Spleen (tissue), 11 donors: ENCODE measurements at regions not wholly inside any gene's neighbourhood (a gene's known extent, or its start where the extent isn't known, plus 50 kb on each side); places are given as distances from the start of the nearest gene placed in this dataset.
"Not testable (repeated sequence)": the region's sequence is repeated elsewhere in the genome, so short reads cannot be mapped to it uniquely, and the experiment has no call there.

Source experiments
- DNase-seq: peaks from one replicate; pipeline ENCODE4 v3.0.0-alpha.2; 2020
- H3K27ac ChIP-seq, 8 donors: fragments of 200-600 bp; sonication (generic) in 7 of 8; 1 replicate in 4 of 8; 2 replicates in 4 of 8; pipeline versions ENCODE4 v1.5.0 to v1.8.0; 2016 to 2021; ENCODE audit warnings: inconsistent platforms in 4 of 8, mild to moderate bottlenecking in 4 of 8, moderate library complexity in 1 of 8
- H3K27me3 ChIP-seq, 7 donors: fragments of 200-600 bp; sonication (generic) in 6 of 7; replicated peaks in 1 of 7; 1 replicate in 4 of 7; 2 replicates in 3 of 7; pipeline versions ENCODE4 v1.5.0 to v1.8.0; 2016 to 2021; ENCODE audit warnings: inconsistent platforms in 3 of 7, mild to moderate bottlenecking in 1 of 7
- H3K36me3 ChIP-seq, 6 donors: fragments of 200-600 bp; sonication (generic) in 5 of 6; 1 replicate in 4 of 6; 2 replicates in 2 of 6; pipeline versions ENCODE4 v1.5.0 to v1.8.0; 2016 to 2021; ENCODE audit warnings: inconsistent platforms in 2 of 6
- H3K4me1 ChIP-seq, 6 donors: fragments of 200-600 bp; sonication (generic) in 5 of 6; 1 replicate in 3 of 6; 2 replicates in 3 of 6; pipeline versions ENCODE4 v1.5.0 to v1.8.0; 2016 to 2021; ENCODE audit warnings: inconsistent platforms in 3 of 6
- H3K4me3 ChIP-seq, 8 donors: fragments of 200-600 bp; sonication (generic) in 7 of 8; 1 replicate in 4 of 8; 2 replicates in 4 of 8; pipeline versions ENCODE4 v1.5.0 to v1.8.0; 2016 to 2021; ENCODE audit warnings: inconsistent platforms in 4 of 8, mild to moderate bottlenecking in 4 of 8, moderate library complexity in 2 of 8
- H3K9me3 ChIP-seq, 8 donors: fragments of 200-600 bp; sonication (generic) in 7 of 8; 1 replicate in 4 of 8; 2 replicates in 4 of 8; pipeline versions ENCODE4 v1.5.0 to v1.8.0; 2016 to 2021; ENCODE audit warnings: inconsistent platforms in 4 of 8
- CTCF ChIP-seq, 11 experiments: fragments of 200-600 bp in 7 of 11; fragments of 450-650 bp in 4 of 11; sonication (generic) in 4 of 11; IDR thresholded peaks in 8 of 11; conservative IDR thresholded peaks in 3 of 11; 1 replicate in 7 of 11; 2 replicates in 4 of 11; pipeline versions ENCODE4 v1.4.0 to v1.8.0; 2016 to 2021; ENCODE audit warnings: antibody characterized with exemption in 11 of 11, inconsistent platforms in 4 of 11, mild to moderate bottlenecking in 1 of 11
- POLR2A ChIP-seq, 3 donors: fragments of 450-650 bp; IDR thresholded peaks; one replicate each; pipeline ENCODE4 v1.5.1; 2017; ENCODE audit warnings: antibody characterized with exemption in 3 of 3, mild to moderate bottlenecking in 1 of 3
- POLR2AphosphoS5 ChIP-seq, 3 donors: sonication (generic); formaldehyde crosslinking; IDR thresholded peaks; one replicate each; pipeline ENCODE4 v1.5.1; 2017; ENCODE audit warnings: antibody characterized with exemption in 3 of 3
- WGBS, 5 donors: extraction: QIAGEN DNeasy Blood & Tissue Kit in 3 of 5; methylation state at CpG; one replicate each; pipeline versions ENCODE4 v1.1.5 to v1.1.7; 2013 to 2018; 5-methylcytosine and 5-hydroxymethylcytosine counted together
- intact Hi-C: fragments of 100-400 bp; cut with DNase I; formaldehyde crosslinking; loops from one replicate; pipeline ENCODE4 v1.15.0; 2023; ENCODE audit warnings: low total_unique reads
- donor health status: healthy with polysubstance abuse.
- donor health status: DM: no; HTN: no; CAD: no; lungs with moderate emphysema.
- donor health status: DM: no; HTN: no; CAD: no.
- donor health status: Bipolar disorder and iron deficiency.
- donor health status: healthy.
- donor health status: DM: no; HTN: no; CAD: no.
- donor health status: DM: yes; HTN: yes; CAD: no.

- Histone ChIP-seq H3K36me3 (no peaks in the 10 kb centered on the region), H3K9me3 (no peaks in the 10 kb centered on the region), H3K4me1 (no peaks in the 10 kb centered on the region), H3K27me3 (no peaks in the 10 kb centered on the region), H3K27ac (no peak overlapping the region), H3K4me3 (no peak overlapping the region)
- intact Hi-C loops: no loop called here
- no peak for DNase-seq
- TF ChIP-seq POLR2A (IDR thresholded peaks at IDR 0.05) (no peak), CTCF (IDR thresholded peaks at IDR 0.05 in 8 of 11, conservative IDR thresholded peaks at IDR 0.05 in 3 of 11) (no peak), POLR2AphosphoS5 (IDR thresholded peaks at IDR 0.05) (no peak)
- 62 to 73% (median 67%) methylated on average over 5 of the region's 5 CpGs for WGBS, 5 donors
Observed at GRCh38 chr5:136750224-136750862, 385.0 kb upstream of the TRPC7 start.

- peaks cover 0 to 2% (median 0%) of the 10 kb centered on the region in 8 donors for H3K9me3 ChIP-seq
- TF ChIP-seq POLR2AphosphoS5 (IDR thresholded peaks at IDR 0.05) (no peak), POLR2A (IDR thresholded peaks at IDR 0.05) (no peak), CTCF (IDR thresholded peaks at IDR 0.05 in 8 of 11, conservative IDR thresholded peaks at IDR 0.05 in 3 of 11) (no peak)
- WGBS, 5 donors: 86 to 94% (median 90%) methylated on average over 1 of the region's 1 CpG
Observed at GRCh38 chr5:136749016-136749415, 383.7 kb upstream of the TRPC7 start.

GRCh38 chr5:136743052-136743451, 377.7 kb upstream of the TRPC7 start:
- Histone ChIP-seq H3K4me1 (no peaks in the 10 kb centered on the region), H3K27ac (no peak overlapping the region), H3K36me3 (no peaks in the 10 kb centered on the region), H3K4me3 (no peak overlapping the region), H3K27me3 (no peaks in the 10 kb centered on the region), H3K9me3 (peaks cover 0 to 42% (median 22%) of the 10 kb centered on the region in 8 donors)
- intact Hi-C loops: no loop called here
- WGBS, 5 donors: 63 to 100% (median 81%) methylated on average over 1 of the region's 1 CpG
- TF ChIP-seq CTCF (IDR thresholded peaks at IDR 0.05 in 8 of 11, conservative IDR thresholded peaks at IDR 0.05 in 3 of 11): no peak
- no peak for TF ChIP-seq POLR2A (IDR thresholded peaks at IDR 0.05)
- no peak for TF ChIP-seq POLR2AphosphoS5 (IDR thresholded peaks at IDR 0.05)
- no peak for DNase-seq

More at GRCh38 chr5:136749016-136749415, 383.7 kb upstream of the TRPC7 start:
- H3K4me1 ChIP-seq: no peaks in the 10 kb centered on the region
- no peak overlapping the region for H3K4me3 ChIP-seq
- H3K27me3 ChIP-seq: no peaks in the 10 kb centered on the region
- H3K27ac ChIP-seq: no peak overlapping the region
- H3K36me3 ChIP-seq: no peaks in the 10 kb centered on the region
- intact Hi-C loops: no loop called here
- no peak for DNase-seq

- no peaks in the 10 kb centered on the region for H3K4me1 ChIP-seq
- no peak overlapping the region for H3K4me3 ChIP-seq
- intact Hi-C loops: no loop called here
- DNase-seq: no peak
- H3K9me3 ChIP-seq: peaks cover 0 to 42% (median 22%) of the 10 kb centered on the region in 8 donors
- no peak overlapping the region for H3K27ac ChIP-seq
- no peaks in the 10 kb centered on the region for H3K27me3 ChIP-seq
- TF ChIP-seq POLR2A (IDR thresholded peaks at IDR 0.05): no peak
- no peak for TF ChIP-seq CTCF (IDR thresholded peaks at IDR 0.05 in 8 of 11, conservative IDR thresholded peaks at IDR 0.05 in 3 of 11)
- no peaks in the 10 kb centered on the region for H3K36me3 ChIP-seq
Observed at GRCh38 chr5:136740228-136740627, 374.9 kb upstream of the TRPC7 start.

- H3K27me3 ChIP-seq, H3K36me3 ChIP-seq, H3K4me3 ChIP-seq, intact Hi-C loops, DNase-seq, H3K4me1 ChIP-seq, H3K27ac ChIP-seq: not testable (repeated sequence)
- peaks cover 0 to 42% (median 22%) of the 10 kb centered on the region in 8 donors for H3K9me3 ChIP-seq
- WGBS, 5 donors: 78 to 90% (median 84%) methylated on average over 4 of the region's 4 CpGs
Observed at GRCh38 chr5:136739271-136739670, 373.9 kb upstream of the TRPC7 start.
